Neural progenitor cell (in vitro differentiated cells): ENCODE measurements at regions not wholly inside any gene's neighbourhood (a gene's known extent, or its start where the extent isn't known, plus 50 kb on each side); places are given as distances from the start of the nearest gene placed in this dataset.

Experiments
- DNase-seq: peaks from one replicate; pipeline ENCODE4 v3.0.0-alpha.2; 2016; ENCODE audit warnings: low spot score
- H2AFZ ChIP-seq: fragments of 200-600 bp; sonication (generic); replicated peaks from 2 replicates; pipeline ENCODE4 v1.6.1; 2016; ENCODE audit warnings: antibody characterized with exemption
- H3F3A ChIP-seq: fragments of 200-600 bp; sonication (generic); 2 replicates; pipeline ENCODE4 v1.6.1; 2016; ENCODE audit warnings: antibody characterized with exemption, low read depth
- H3K27ac ChIP-seq: fragments of 200-600 bp; sonication (generic); 2 replicates; pipeline ENCODE4 v1.5.1; 2016; ENCODE audit warnings: mild to moderate bottlenecking
- H3K27me3 ChIP-seq: fragments of 200-600 bp; sonication (generic); 2 replicates; pipeline ENCODE4 v1.6.1; 2016; ENCODE audit warnings: mild to moderate bottlenecking, moderate library complexity
- H3K36me3 ChIP-seq: fragments of 200-600 bp; sonication (generic); 2 replicates; pipeline ENCODE4 v1.5.1; 2016
- H3K4me1 ChIP-seq: fragments of 200-600 bp; sonication (generic); 2 replicates; pipeline ENCODE4 v1.6.1; 2016; ENCODE audit warnings: mixed run types
- H3K4me2 ChIP-seq: fragments of 200-600 bp; sonication (generic); 2 replicates; pipeline ENCODE4 v1.6.1; 2016
- H3K4me3 ChIP-seq: fragments of 200-600 bp; sonication (generic); 2 replicates; pipeline ENCODE4 v1.5.1; 2016
- H3K79me2 ChIP-seq: fragments of 200-600 bp; sonication (generic); 2 replicates; pipeline ENCODE4 v1.6.1; 2016; ENCODE audit warnings: low read depth
- H3K9ac ChIP-seq: fragments of 200-600 bp; sonication (generic); 2 replicates; pipeline ENCODE4 v1.6.1; 2016
- H3K9me3 ChIP-seq: fragments of 200-600 bp; sonication (generic); 2 replicates; pipeline ENCODE4 v1.5.1; 2016; ENCODE audit warnings: low read depth
- H4K20me1 ChIP-seq: fragments of 200-600 bp; sonication (generic); 2 replicates; pipeline ENCODE4 v1.6.1; 2016; ENCODE audit warnings: low read depth
- H3K27ac Mint-ChIP-seq: 3 replicates; pipeline ENCODE4 v1.8.0; 2021; ENCODE audit warnings: mixed read lengths
- H3K27me3 Mint-ChIP-seq: 2 replicates; pipeline ENCODE4 v1.8.0; 2022; ENCODE audit warnings: low read depth, mild to moderate bottlenecking, inconsistent platforms, moderate library complexity, mixed read lengths; ENCODE audit not compliant: insufficient read depth
- H3K36me3 Mint-ChIP-seq: 3 replicates; pipeline ENCODE4 v1.8.0; 2021; ENCODE audit warnings: mixed read lengths
- H3K4me1 Mint-ChIP-seq: 3 replicates; pipeline ENCODE4 v1.8.0; 2021; ENCODE audit warnings: mixed read lengths
- H3K4me3 Mint-ChIP-seq: 3 replicates; pipeline ENCODE4 v1.8.0; 2021; ENCODE audit warnings: mild to moderate bottlenecking, moderate library complexity, mixed read lengths
- H3K9me3 Mint-ChIP-seq: 3 replicates; pipeline ENCODE4 v1.8.0; 2020; ENCODE audit warnings: mixed read lengths
- EZH2 ChIP-seq: fragments of 200-600 bp; sonication (generic); IDR thresholded peaks from 2 replicates; pipeline ENCODE4 v1.6.1; 2017; ENCODE audit warnings: antibody characterized with exemption, mild to moderate bottlenecking, moderate library complexity
- EZH2phosphoT487 ChIP-seq: fragments of 200-600 bp; sonication (generic); IDR thresholded peaks from 2 replicates; pipeline ENCODE4 v1.6.1; 2017; ENCODE audit warnings: antibody characterized with exemption
- TF ChIP-seq, protein P1 (sequence below): fragments of 200-600 bp; sonication (generic); IDR thresholded peaks from 2 replicates; pipeline ENCODE4 v1.5.1; 2017; ENCODE audit warnings: antibody characterized with exemption, mild to moderate bottlenecking

GRCh38 chr2:176668912-176669311 is 399.7 kb downstream of the MTX2 start:
- Histone ChIP-seq H3K27me3 (no peaks in the 10 kb centered on the region), H3K9me3 (no peaks in the 10 kb centered on the region), H3K36me3 (no peaks in the 10 kb centered on the region), H3F3A (no peaks in the 10 kb centered on the region), H3K27ac (no peak overlapping the region), H3K9ac (no peak overlapping the region), H3K4me1 (no peaks in the 10 kb centered on the region), H4K20me1 (no peaks in the 10 kb centered on the region), H3K4me2 (no peak overlapping the region), H2AFZ (no peak overlapping the region), H3K4me3 (no peak overlapping the region), H3K79me2 (no peaks in the 10 kb centered on the region)
- Mint-ChIP-seq H3K9me3 (no peaks in the 10 kb centered on the region), H3K27me3 (no peaks in the 10 kb centered on the region), H3K4me1 (peaks cover 23% of the 10 kb centered on the region), H3K4me3 (no peak overlapping the region), H3K36me3 (no peaks in the 10 kb centered on the region), H3K27ac (no peak overlapping the region)
- DNase-seq, result no peak
- TF ChIP-seq EZH2phosphoT487 (no peak), EZH2 (no peak)
- TF ChIP-seq, protein P1, sequence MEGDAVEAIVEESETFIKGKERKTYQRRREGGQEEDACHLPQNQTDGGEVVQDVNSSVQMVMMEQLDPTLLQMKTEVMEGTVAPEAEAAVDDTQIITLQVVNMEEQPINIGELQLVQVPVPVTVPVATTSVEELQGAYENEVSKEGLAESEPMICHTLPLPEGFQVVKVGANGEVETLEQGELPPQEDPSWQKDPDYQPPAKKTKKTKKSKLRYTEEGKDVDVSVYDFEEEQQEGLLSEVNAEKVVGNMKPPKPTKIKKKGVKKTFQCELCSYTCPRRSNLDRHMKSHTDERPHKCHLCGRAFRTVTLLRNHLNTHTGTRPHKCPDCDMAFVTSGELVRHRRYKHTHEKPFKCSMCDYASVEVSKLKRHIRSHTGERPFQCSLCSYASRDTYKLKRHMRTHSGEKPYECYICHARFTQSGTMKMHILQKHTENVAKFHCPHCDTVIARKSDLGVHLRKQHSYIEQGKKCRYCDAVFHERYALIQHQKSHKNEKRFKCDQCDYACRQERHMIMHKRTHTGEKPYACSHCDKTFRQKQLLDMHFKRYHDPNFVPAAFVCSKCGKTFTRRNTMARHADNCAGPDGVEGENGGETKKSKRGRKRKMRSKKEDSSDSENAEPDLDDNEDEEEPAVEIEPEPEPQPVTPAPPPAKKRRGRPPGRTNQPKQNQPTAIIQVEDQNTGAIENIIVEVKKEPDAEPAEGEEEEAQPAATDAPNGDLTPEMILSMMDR, result no peak

DNA sequence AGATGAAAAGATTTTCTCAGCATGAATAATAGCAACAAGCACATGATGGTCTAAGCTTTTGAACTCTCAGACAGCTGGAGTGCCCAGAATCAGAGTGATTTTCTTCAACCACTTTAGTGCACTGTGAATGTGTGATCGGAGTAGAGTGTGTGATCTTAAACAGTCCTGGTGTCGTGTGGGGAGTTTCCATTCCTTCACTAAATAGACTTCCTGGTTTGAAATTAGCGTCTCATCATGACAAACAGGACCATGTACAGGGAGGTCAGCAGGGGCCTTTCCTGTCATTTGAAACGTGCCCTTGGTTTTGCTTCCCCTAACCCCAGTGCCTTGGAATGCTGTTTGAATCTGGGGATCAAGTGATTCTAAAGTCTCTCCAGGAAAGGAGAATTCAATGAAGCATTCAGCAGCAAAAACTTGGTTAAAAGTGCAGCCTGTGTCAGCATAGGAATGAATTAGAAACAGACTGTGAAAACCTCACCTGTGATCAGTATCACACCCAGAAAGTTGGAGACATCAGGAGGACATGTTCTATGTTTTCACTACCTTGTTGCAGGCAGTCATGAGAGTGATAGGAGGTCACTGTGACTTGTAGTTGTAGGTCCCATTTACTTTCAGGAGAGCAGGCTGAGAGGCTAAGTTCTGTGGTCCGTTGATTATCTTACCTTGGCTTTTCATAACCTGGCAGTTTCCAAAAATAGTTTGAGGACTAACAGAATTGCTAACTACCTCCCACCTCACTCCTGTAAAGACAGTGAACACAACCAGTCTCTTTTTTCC is 400.3 kb downstream of the MTX2 start:
- DNase-seq, result no peak
- no peaks in the 10 kb centered on the region for H3K36me3 ChIP-seq
- H2AFZ ChIP-seq, result no peak overlapping the region
- TF ChIP-seq EZH2, result no peak
- no peak for TF ChIP-seq EZH2phosphoT487
- TF ChIP-seq, protein P1, result no peak
- no peak overlapping the region for H3K9ac ChIP-seq
- no peak overlapping the region for H3K4me3 ChIP-seq
- H4K20me1 ChIP-seq, result no peaks in the 10 kb centered on the region
- Mint-ChIP-seq H3K27ac (peak overlapping the region; percentile 48), H3K36me3 (no peaks in the 10 kb centered on the region), H3K9me3 (no peaks in the 10 kb centered on the region), H3K27me3 (no peaks in the 10 kb centered on the region), H3K4me1 (peaks cover 23% of the 10 kb centered on the region), H3K4me3 (no peak overlapping the region)
- H3K4me2 ChIP-seq, result no peak overlapping the region
- H3K79me2 ChIP-seq, result no peaks in the 10 kb centered on the region
- H3F3A ChIP-seq, result no peaks in the 10 kb centered on the region
- H3K27me3 ChIP-seq, result no peaks in the 10 kb centered on the region
- H3K9me3 ChIP-seq, result no peaks in the 10 kb centered on the region
- no peaks in the 10 kb centered on the region for H3K4me1 ChIP-seq
- no peak overlapping the region for H3K27ac ChIP-seq

GRCh38 chr2:176675271-176675949 is 406.2 kb downstream of the MTX2 start:
- Histone ChIP-seq H4K20me1 (no peaks in the 10 kb centered on the region), H3K27me3 (no peaks in the 10 kb centered on the region), H3K9ac (no peak overlapping the region), H3F3A (no peaks in the 10 kb centered on the region), H2AFZ (no peak overlapping the region), H3K79me2 (no peaks in the 10 kb centered on the region), H3K27ac (no peak overlapping the region), H3K36me3 (no peaks in the 10 kb centered on the region), H3K4me3 (no peak overlapping the region), H3K4me2 (no peak overlapping the region), H3K4me1 (no peaks in the 10 kb centered on the region), H3K9me3 (no peaks in the 10 kb centered on the region)
- Mint-ChIP-seq H3K27me3 (no peaks in the 10 kb centered on the region), H3K36me3 (no peaks in the 10 kb centered on the region), H3K9me3 (no peaks in the 10 kb centered on the region), H3K4me3 (no peak overlapping the region), H3K4me1 (peaks cover 26% of the 10 kb centered on the region), H3K27ac (no peak overlapping the region)
- TF ChIP-seq, protein P1, result no peak
- no peak for DNase-seq
